ENCODE measurements at regions not wholly inside any gene's neighbourhood (a gene's known extent, or its start where the extent isn't known, plus 50 kb on each side); places are given as distances from the start of the nearest gene placed in this dataset.

- ATAC-seq (no peak), FAIRE-seq (no peak), DNase-seq (ENCODE audit: extremely low read depth in 1 of 4, low spot score in 3 of 4) (no peak)
- H3K4me3 ChIP-seq = no peak overlapping the region
- BruUV-seq (replicated peaks) = no TSS peak
- TF ChIP-seq RNF219 (CRISPR knock-in tag; IDR thresholded peaks at IDR 0.05) = no peak
- TF ChIP-seq, protein P1, sequence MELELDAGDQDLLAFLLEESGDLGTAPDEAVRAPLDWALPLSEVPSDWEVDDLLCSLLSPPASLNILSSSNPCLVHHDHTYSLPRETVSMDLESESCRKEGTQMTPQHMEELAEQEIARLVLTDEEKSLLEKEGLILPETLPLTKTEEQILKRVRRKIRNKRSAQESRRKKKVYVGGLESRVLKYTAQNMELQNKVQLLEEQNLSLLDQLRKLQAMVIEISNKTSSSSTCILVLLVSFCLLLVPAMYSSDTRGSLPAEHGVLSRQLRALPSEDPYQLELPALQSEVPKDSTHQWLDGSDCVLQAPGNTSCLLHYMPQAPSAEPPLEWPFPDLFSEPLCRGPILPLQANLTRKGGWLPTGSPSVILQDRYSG (tag; conservative IDR thresholded peaks at IDR 0.05; ENCODE audit: low read depth) = no peak
- in situ Hi-C loops (cut with MboI) (no loop called here), intact Hi-C loops (cut with micrococcal nuclease) (no loop called here)
- H3K4me2 ChIP-seq (ENCODE audit: insufficient read depth, low read length) = no peak overlapping the region
- no peak overlapping the region for H2AFZ ChIP-seq (ENCODE audit: low read depth, low read length)
- POLR2A ChIA-PET = no interaction called here
- H3K4me1 ChIP-seq (replicated peaks in 1 of 2; ENCODE audit: control insufficient read depth in 2 of 2, insufficient read depth in 2 of 2, low read length in 2 of 2) = no peaks in the 10 kb centered on the region
- H3K9ac ChIP-seq (ENCODE audit: insufficient read depth in 1 of 2, low read depth in 2 of 2, low read length in 2 of 2) = no peak overlapping the region
- CTCF ChIA-PET (ENCODE audit: low intra/inter-chr PET ratio) = no interaction called here
- H3K36me3 ChIP-seq (ENCODE audit: control insufficient read depth, insufficient read depth, low read length) = no peaks in the 10 kb centered on the region
- 0% methylated on average over 1 of the region's 2 CpGs for WGBS (ENCODE audit: insufficient coverage, low coverage, missing lambda C conversion rate)
- no peaks in the 10 kb centered on the region for H4K20me1 ChIP-seq (replicated peaks; ENCODE audit: control insufficient read depth, insufficient read depth, low read length)
- H3K27me3 ChIP-seq (ENCODE audit: control insufficient read depth in 2 of 2, insufficient read depth in 2 of 2, low read length in 2 of 2) = no peaks in the 10 kb centered on the region
- no peaks in the 10 kb centered on the region for H3K9me3 ChIP-seq (replicated peaks; ENCODE audit: control insufficient read depth, insufficient read depth, low read depth, low read length)
- no peaks in the 10 kb centered on the region for H3K9me1 ChIP-seq (ENCODE audit: control insufficient read depth, insufficient read depth, low read length)
- H3K79me2 ChIP-seq (ENCODE audit: control insufficient read depth, insufficient read depth, low read length) = no peaks in the 10 kb centered on the region
- no peak overlapping the region for H3K27ac ChIP-seq (ENCODE audit: extremely low read depth, low read depth, low read length)
These were observed 100.2 kb upstream of the GRIA3 start for GRCh38 chrX:123083924-123084323.

DNA sequence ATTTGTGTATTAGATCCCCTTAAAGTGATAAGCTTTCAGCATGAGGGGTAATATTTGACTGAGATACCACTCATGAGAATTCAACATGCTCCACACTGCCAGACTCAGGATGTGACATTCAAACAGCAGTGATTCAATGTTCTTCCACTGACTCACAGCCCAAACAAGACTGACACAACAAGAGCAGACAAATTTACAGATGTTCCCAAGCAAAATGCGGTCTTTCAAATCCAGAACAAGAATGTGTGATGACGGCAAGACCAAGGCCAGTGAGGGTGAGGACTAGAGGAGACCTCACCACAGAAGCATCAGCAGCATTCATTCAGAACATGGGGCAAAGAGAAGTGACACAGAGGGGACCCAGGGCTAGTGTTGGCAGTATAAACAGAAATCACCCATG lies 99.3 kb upstream of the GRIA3 start:
- H3K4me3 ChIP-seq = no peak overlapping the region
- ATAC-seq (no peak), DNase-seq (ENCODE audit: extremely low read depth in 1 of 4, low spot score in 3 of 4) (no peak), FAIRE-seq (no peak)
- H3K79me2 ChIP-seq (ENCODE audit: control insufficient read depth, insufficient read depth, low read length) = no peaks in the 10 kb centered on the region
- H3K9ac ChIP-seq (ENCODE audit: insufficient read depth in 1 of 2, low read depth in 2 of 2, low read length in 2 of 2) = no peak overlapping the region
- H3K27me3 ChIP-seq (ENCODE audit: control insufficient read depth in 2 of 2, insufficient read depth in 2 of 2, low read length in 2 of 2) = no peaks in the 10 kb centered on the region
- CTCF ChIA-PET (ENCODE audit: low intra/inter-chr PET ratio) = no interaction called here
- no peaks in the 10 kb centered on the region for H3K9me1 ChIP-seq (ENCODE audit: control insufficient read depth, insufficient read depth, low read length)
- no peak overlapping the region for H3K4me2 ChIP-seq (ENCODE audit: insufficient read depth, low read length)
- H3K9me3 ChIP-seq (replicated peaks; ENCODE audit: control insufficient read depth, insufficient read depth, low read depth, low read length) = no peaks in the 10 kb centered on the region
- POLR2A ChIA-PET = no interaction called here
- no peaks in the 10 kb centered on the region for H4K20me1 ChIP-seq (replicated peaks; ENCODE audit: control insufficient read depth, insufficient read depth, low read length)
- no peak overlapping the region for H3K27ac ChIP-seq (ENCODE audit: extremely low read depth, low read depth, low read length)
- no peaks in the 10 kb centered on the region for H3K4me1 ChIP-seq (replicated peaks in 1 of 2; ENCODE audit: control insufficient read depth in 2 of 2, insufficient read depth in 2 of 2, low read length in 2 of 2)
- H3K36me3 ChIP-seq (ENCODE audit: control insufficient read depth, insufficient read depth, low read length) = no peaks in the 10 kb centered on the region
- 0% methylated on average over 2 of the region's 2 CpGs for WGBS (ENCODE audit: insufficient coverage, low coverage, missing lambda C conversion rate)
- H2AFZ ChIP-seq (ENCODE audit: low read depth, low read length) = no peak overlapping the region
- in situ Hi-C loops (cut with MboI) = no loop called here
- BruUV-seq (replicated peaks) = no TSS peak
- intact Hi-C loops (cut with micrococcal nuclease) = no loop called here
- TF ChIP-seq NBN (IDR thresholded peaks at IDR 0.05; ENCODE audit: low read depth) (no peak), PHTF2 (CRISPR knock-in tag; IDR thresholded peaks at IDR 0.05) (no peak), MCM3 (IDR thresholded peaks at IDR 0.05) (no peak), TEAD1 (CRISPR knock-in tag; IDR thresholded peaks at IDR 0.05) (no peak), ZNF274 (IDR thresholded peaks at IDR 0.05; ENCODE audit: borderline replicate concordance, low read depth, low read length) (no peak), ZNF174 (CRISPR knock-in tag; IDR thresholded peaks at IDR 0.05) (no peak)
- TF ChIP-seq, protein P2, sequence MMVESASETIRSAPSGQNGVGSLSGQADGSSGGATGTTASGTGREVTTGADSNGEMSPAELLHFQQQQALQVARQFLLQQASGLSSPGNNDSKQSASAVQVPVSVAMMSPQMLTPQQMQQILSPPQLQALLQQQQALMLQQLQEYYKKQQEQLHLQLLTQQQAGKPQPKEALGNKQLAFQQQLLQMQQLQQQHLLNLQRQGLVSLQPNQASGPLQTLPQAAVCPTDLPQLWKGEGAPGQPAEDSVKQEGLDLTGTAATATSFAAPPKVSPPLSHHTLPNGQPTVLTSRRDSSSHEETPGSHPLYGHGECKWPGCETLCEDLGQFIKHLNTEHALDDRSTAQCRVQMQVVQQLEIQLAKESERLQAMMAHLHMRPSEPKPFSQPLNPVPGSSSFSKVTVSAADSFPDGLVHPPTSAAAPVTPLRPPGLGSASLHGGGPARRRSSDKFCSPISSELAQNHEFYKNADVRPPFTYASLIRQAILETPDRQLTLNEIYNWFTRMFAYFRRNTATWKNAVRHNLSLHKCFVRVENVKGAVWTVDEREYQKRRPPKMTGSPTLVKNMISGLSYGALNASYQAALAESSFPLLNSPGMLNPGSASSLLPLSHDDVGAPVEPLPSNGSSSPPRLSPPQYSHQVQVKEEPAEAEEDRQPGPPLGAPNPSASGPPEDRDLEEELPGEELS (CRISPR knock-in tag; IDR thresholded peaks at IDR 0.05; ENCODE audit: borderline replicate concordance) = no peak

All from K562 (cell line).